ENCODE measurements at regions not wholly inside any gene's neighbourhood (a gene's known extent, or its start where the extent isn't known, plus 50 kb on each side); places are given as distances from the start of the nearest gene placed in this dataset.

DNA sequence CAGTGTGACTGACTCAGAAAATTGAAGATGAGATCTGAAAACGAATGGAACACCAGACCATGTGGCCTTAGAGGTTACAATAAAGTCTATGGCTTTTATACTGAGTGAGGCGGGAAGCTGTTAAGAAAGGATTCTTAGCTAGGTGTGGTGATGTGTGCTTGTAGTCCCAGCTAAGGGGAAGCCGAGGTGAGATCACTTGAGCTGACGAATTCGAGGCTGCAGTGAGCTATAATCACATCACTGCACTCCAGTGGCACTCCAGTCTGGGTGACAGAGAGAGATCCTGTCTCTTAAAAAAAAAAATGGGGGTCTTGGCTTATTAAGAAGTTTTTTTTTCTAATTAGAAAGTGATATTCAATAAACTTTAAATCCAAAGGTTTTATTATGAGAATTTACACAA lies 678.6 kb downstream of the TMTC2 start:
- POLR2A ChIA-PET: no interaction called here
- intact Hi-C loops (cut with micrococcal nuclease): no loop called here
- Mint-ChIP-seq H3K9me3 (peaks cover 2% of the 10 kb centered on the region), H3K4me3 (no peak overlapping the region), H3K27ac (no peak overlapping the region), H3K36me3 (ENCODE audit: low read depth) (no peaks in the 10 kb centered on the region), H3K4me1 (ENCODE audit: low read depth) (no peaks in the 10 kb centered on the region), H3K27me3 (no peaks in the 10 kb centered on the region)
- TF ChIP-seq, protein P1, sequence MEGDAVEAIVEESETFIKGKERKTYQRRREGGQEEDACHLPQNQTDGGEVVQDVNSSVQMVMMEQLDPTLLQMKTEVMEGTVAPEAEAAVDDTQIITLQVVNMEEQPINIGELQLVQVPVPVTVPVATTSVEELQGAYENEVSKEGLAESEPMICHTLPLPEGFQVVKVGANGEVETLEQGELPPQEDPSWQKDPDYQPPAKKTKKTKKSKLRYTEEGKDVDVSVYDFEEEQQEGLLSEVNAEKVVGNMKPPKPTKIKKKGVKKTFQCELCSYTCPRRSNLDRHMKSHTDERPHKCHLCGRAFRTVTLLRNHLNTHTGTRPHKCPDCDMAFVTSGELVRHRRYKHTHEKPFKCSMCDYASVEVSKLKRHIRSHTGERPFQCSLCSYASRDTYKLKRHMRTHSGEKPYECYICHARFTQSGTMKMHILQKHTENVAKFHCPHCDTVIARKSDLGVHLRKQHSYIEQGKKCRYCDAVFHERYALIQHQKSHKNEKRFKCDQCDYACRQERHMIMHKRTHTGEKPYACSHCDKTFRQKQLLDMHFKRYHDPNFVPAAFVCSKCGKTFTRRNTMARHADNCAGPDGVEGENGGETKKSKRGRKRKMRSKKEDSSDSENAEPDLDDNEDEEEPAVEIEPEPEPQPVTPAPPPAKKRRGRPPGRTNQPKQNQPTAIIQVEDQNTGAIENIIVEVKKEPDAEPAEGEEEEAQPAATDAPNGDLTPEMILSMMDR (IDR thresholded peaks at IDR 0.05): no peak
- CTCF ChIA-PET: no interaction called here
- DNase-seq (no peak), ATAC-seq (no peak)

DNA sequence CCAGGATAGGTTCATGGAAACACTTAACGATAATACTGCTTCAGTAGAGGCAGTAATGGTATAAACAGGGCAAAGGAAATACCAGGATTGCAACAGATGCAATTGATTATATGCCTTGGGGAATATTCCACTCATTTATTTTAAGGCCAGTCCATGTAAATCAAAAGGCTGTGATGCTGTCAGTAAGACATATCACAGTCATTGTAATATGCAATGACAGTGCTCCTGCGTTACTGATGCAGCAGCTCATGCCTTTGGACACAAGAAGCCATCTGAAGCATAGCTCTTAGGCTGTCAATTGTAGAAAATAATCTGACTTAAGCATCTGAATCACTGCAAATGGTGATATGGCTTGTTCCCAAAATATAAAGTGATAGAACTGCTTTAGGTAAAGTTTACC lies 674.8 kb downstream of the TMTC2 start:
- Mint-ChIP-seq H3K27me3 (no peaks in the 10 kb centered on the region), H3K36me3 (ENCODE audit: low read depth) (no peaks in the 10 kb centered on the region), H3K27ac (no peak overlapping the region), H3K9me3 (peaks cover 2% of the 10 kb centered on the region), H3K4me1 (ENCODE audit: low read depth) (no peaks in the 10 kb centered on the region), H3K4me3 (no peak overlapping the region)
- TF ChIP-seq, protein P1 (IDR thresholded peaks at IDR 0.05): no peak
- intact Hi-C loops (cut with micrococcal nuclease): no loop called here
- ChIA-PET POLR2A (no interaction called here), CTCF (no interaction called here)
- DNase-seq: no peak
- ATAC-seq: no peak

DNA sequence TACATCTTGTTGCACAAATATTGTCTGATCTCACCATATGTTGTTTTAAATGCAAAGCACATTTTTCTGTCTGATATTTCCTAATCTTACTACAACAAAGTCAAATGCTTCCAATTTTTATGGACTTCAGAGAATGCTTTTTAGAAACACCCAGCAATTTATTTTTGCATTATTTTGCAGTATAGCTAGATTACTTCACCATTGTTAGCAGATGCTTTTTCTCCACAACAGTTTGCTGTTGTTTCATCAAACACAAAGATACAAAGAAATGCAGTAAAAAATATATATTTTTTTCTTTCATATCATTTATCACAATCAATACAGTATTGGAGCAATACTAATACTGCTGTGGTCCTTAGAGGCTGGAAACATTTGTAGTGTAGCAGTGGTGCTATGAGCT lies 674.4 kb downstream of the TMTC2 start:
- CTCF ChIA-PET: no interaction called here

DNA sequence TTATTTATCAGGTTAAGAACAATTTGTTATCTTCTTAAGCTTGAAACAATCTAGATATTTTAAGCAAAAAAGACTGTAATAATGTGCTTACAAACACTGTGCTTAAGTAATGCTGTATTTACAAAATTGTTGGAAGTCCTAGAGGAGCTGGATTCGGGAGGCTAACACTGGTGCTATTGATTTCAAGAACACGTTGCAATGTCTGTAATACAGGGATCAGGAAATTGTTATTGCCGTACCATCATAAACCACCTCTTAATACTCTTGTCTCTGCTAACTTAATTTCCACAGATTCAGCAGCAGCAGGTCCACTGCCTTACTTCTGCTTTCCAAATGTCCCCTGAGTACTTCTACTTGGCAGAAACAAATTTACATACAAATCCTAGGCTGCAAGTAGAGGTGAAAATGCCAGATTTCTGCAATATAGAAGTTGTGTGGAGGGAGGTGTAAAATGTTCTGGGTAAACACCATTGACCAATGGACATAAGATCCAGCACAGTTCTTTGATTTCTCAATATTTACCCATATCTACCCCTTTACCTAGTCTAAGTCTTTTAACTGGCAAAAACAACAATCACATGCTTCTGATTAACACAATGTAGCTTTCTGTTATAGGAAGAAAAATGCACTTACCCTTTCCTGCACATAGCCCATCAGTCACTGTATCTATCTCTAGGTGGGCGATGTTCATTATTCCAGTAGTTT lies 663.4 kb downstream of the TMTC2 start:
- ChIA-PET CTCF (no interaction called here), POLR2A (no interaction called here)
- Mint-ChIP-seq H3K27me3 (no peaks in the 10 kb centered on the region), H3K36me3 (ENCODE audit: low read depth) (no peaks in the 10 kb centered on the region), H3K4me3 (no peak overlapping the region), H3K9me3 (no peaks in the 10 kb centered on the region), H3K27ac (no peak overlapping the region), H3K4me1 (ENCODE audit: low read depth) (no peaks in the 10 kb centered on the region)
- TF ChIP-seq, protein P1 (IDR thresholded peaks at IDR 0.05): no peak
- ATAC-seq: no peak
- no peak for DNase-seq
- intact Hi-C loops (cut with micrococcal nuclease): no loop called here

More for the DNA sequence above, 674.4 kb downstream of the TMTC2 start:
- POLR2A ChIA-PET: no interaction called here
- H3K4me3 Mint-ChIP-seq: no peak overlapping the region
- H3K27ac Mint-ChIP-seq: no peak overlapping the region
- DNase-seq: no peak
- H3K4me1 Mint-ChIP-seq (ENCODE audit: low read depth): no peaks in the 10 kb centered on the region
- H3K9me3 Mint-ChIP-seq: peaks cover 2% of the 10 kb centered on the region
- TF ChIP-seq, protein P1 (IDR thresholded peaks at IDR 0.05): no peak
- intact Hi-C loops (cut with micrococcal nuclease): no loop called here
- no peaks in the 10 kb centered on the region for H3K36me3 Mint-ChIP-seq (ENCODE audit: low read depth)
- H3K27me3 Mint-ChIP-seq: no peaks in the 10 kb centered on the region
- no peak for ATAC-seq

DNA sequence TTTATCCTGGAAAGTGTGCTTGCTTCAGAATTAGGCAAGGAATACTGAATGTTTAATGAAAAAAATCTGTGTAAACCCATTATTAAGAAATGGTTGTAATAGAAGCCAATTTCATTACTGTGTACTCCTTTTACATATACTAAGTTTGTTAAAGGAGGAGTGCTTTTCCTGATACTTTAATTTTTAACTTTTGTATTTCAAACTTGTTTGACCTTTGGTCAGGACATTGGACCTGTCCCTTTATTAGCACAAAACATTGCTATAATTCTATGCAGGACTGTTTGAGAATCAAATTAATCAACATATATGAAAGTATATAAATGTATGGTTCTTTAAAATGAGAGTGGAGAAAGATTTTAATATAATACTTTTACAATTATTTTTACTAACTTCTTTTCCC lies 659.6 kb downstream of the TMTC2 start:
- no peaks in the 10 kb centered on the region for H3K9me3 Mint-ChIP-seq
- no peak for DNase-seq
- intact Hi-C loops (cut with micrococcal nuclease): no loop called here

More for the DNA sequence above, 659.6 kb downstream of the TMTC2 start:
- no peaks in the 10 kb centered on the region for H3K36me3 Mint-ChIP-seq (ENCODE audit: low read depth)
- H3K27ac Mint-ChIP-seq: no peak overlapping the region
- no peak for ATAC-seq
- no peaks in the 10 kb centered on the region for H3K4me1 Mint-ChIP-seq (ENCODE audit: low read depth)
- TF ChIP-seq, protein P1 (IDR thresholded peaks at IDR 0.05): no peak
- POLR2A ChIA-PET: no interaction called here
- no peak overlapping the region for H3K4me3 Mint-ChIP-seq
- no peaks in the 10 kb centered on the region for H3K27me3 Mint-ChIP-seq
- CTCF ChIA-PET: no interaction called here

Data from activated CD8-positive, alpha-beta T cell treated with anti-CD3 and anti-CD28 coated beads for 36 hours (primary cell).